Common myeloid progenitor, CD34-positive (primary cell): ENCODE measurements at regions not wholly inside any gene's neighbourhood (a gene's known extent, or its start where the extent isn't known, plus 50 kb on each side); places are given as distances from the start of the nearest gene placed in this dataset.

Experiments
- CTCF ChIA-PET: fragments of 350-600 bp; sonication (Branson Sonifier 250); formaldehyde crosslinking; loops from one replicate; lab custom pipeline; 2021; ENCODE audit warnings: antibody characterized with exemption; lab: Charles Lee
- POLR2A ChIA-PET: fragments of 350-600 bp; sonication (Branson Sonifier 250); formaldehyde crosslinking; loops from one replicate; lab custom pipeline; 2021; ENCODE audit warnings: antibody characterized with exemption; lab: Charles Lee
- DNase-seq, 3 donors: peaks; one replicate each; pipeline versions ENCODE4 v3.0.0 to v3.0.0-alpha.2; 2013
- H3K27ac ChIP-seq, 2 experiments: 1 replicate in 1 of 2; 2 replicates in 1 of 2; pipeline ENCODE4 v1.7.0; 2013; ENCODE audit warnings: inconsistent platforms in 2 of 2, low read length in 2 of 2, mild to moderate bottlenecking in 2 of 2, low read depth in 1 of 2, moderate library complexity in 1 of 2; ENCODE audit not compliant: severe bottlenecking in 2 of 2, insufficient read depth in 1 of 2, poor library complexity in 1 of 2
- H3K27me3 ChIP-seq, 5 experiments: replicated peaks in 2 of 5; 1 replicate in 3 of 5; 2 replicates in 2 of 5; pipeline versions ENCODE4 v1.6.1 to v1.7.0; 2013; ENCODE audit warnings: low read length in 4 of 5, mild to moderate bottlenecking in 2 of 5, moderate library complexity in 2 of 5, inconsistent platforms in 1 of 5; ENCODE audit not compliant: insufficient read depth in 5 of 5, control insufficient read depth in 4 of 5
- H3K36me3 ChIP-seq, 4 experiments: 1 replicate in 2 of 4; 2 replicates in 2 of 4; pipeline versions ENCODE4 v1.6.1 to v1.7.0; 2013; ENCODE audit warnings: low read length in 3 of 4, control low read depth in 1 of 4, mild to moderate bottlenecking in 1 of 4; ENCODE audit not compliant: control insufficient read depth in 4 of 4, insufficient read depth in 4 of 4
- H3K4me1 ChIP-seq, 4 experiments: 1 replicate in 3 of 4; 2 replicates in 1 of 4; pipeline versions ENCODE4 v1.6.1 to v1.7.1; 2013; ENCODE audit warnings: low read length in 3 of 4, mild to moderate bottlenecking in 3 of 4, control low read depth in 1 of 4, inconsistent platforms in 1 of 4, moderate library complexity in 1 of 4; ENCODE audit not compliant: control insufficient read depth in 4 of 4, insufficient read depth in 4 of 4; ENCODE audit errors: control extremely low read depth in 1 of 4
- H3K4me3 ChIP-seq, 7 experiments: 1 replicate in 4 of 7; 2 replicates in 3 of 7; pipeline versions ENCODE4 v1.5.1 to v1.7.0; 2013; ENCODE audit warnings: mild to moderate bottlenecking in 7 of 7, low read length in 6 of 7, moderate library complexity in 6 of 7, inconsistent platforms in 2 of 7, low read depth in 2 of 7, control low read depth in 1 of 7; ENCODE audit not compliant: insufficient read depth in 4 of 7, control insufficient read depth in 1 of 7; ENCODE audit errors: extremely low read depth in 1 of 7
- H3K9me3 ChIP-seq, 5 experiments: 1 replicate in 4 of 5; 2 replicates in 1 of 5; pipeline versions ENCODE4 v1.6.1 to v1.7.1; 2013; ENCODE audit warnings: low read length in 4 of 5, mild to moderate bottlenecking in 2 of 5, inconsistent platforms in 1 of 5, low read depth in 1 of 5, moderate library complexity in 1 of 5; ENCODE audit not compliant: control insufficient read depth in 4 of 5, insufficient read depth in 2 of 5; ENCODE audit errors: control extremely low read depth in 1 of 5
- whole genome bisulfite sequencing: methylation state at CpG from one replicate; pipeline ENCODE4 v1.1.5; 2013; ENCODE audit not compliant: insufficient coverage; 5-methylcytosine and 5-hydroxymethylcytosine counted together

- no peaks in the 10 kb centered on the region for H3K36me3 ChIP-seq
- CTCF ChIA-PET: no interaction called here
- H3K27ac ChIP-seq: no peak overlapping the region
- H3K4me1 ChIP-seq: no peaks in the 10 kb centered on the region
- WGBS: 46% methylated on average over 5 of the region's 7 CpGs
- DNase-seq: no peak
- peaks cover 0 to 50% (median 6%) of the 10 kb centered on the region in 5 experiments for H3K27me3 ChIP-seq
- no peak overlapping the region for H3K4me3 ChIP-seq
- H3K9me3 ChIP-seq: no peaks in the 10 kb centered on the region
- POLR2A ChIA-PET: no interaction called here
Observed at GRCh38 chr14:94962166-94962575, 192.3 kb upstream of the GSC start.

- 53% methylated on average over 17 of the region's 19 CpGs for WGBS
- H3K27me3 ChIP-seq: peaks cover 0 to 50% (median 6%) of the 10 kb centered on the region in 5 experiments
- ChIA-PET POLR2A (no interaction called here), CTCF (no interaction called here)
- no peak overlapping the region for H3K4me3 ChIP-seq
- DNase-seq: no peak
- no peaks in the 10 kb centered on the region for H3K9me3 ChIP-seq
- H3K36me3 ChIP-seq: no peaks in the 10 kb centered on the region
- no peaks in the 10 kb centered on the region for H3K4me1 ChIP-seq
- no peak overlapping the region for H3K27ac ChIP-seq
Observed at GRCh38 chr14:94961386-94962165, 191.7 kb upstream of the GSC start.

- POLR2A ChIA-PET: no interaction called here
- CTCF ChIA-PET: no interaction called here
- H3K27me3 ChIP-seq: peaks cover 0 to 54% (median 6%) of the 10 kb centered on the region in 5 experiments
- H3K4me3 ChIP-seq: no peak overlapping the region
- no peaks in the 10 kb centered on the region for H3K4me1 ChIP-seq
- no peaks in the 10 kb centered on the region for H3K9me3 ChIP-seq
- H3K36me3 ChIP-seq: no peaks in the 10 kb centered on the region
- WGBS: 97% methylated on average over 9 of the region's 9 CpGs
- DNase-seq: no peak
- H3K27ac ChIP-seq: no peak overlapping the region
Observed at GRCh38 chr14:94960285-94961001, 190.5 kb upstream of the GSC start.

GRCh38 chr14:94953541-94954260 is 183.8 kb upstream of the GSC start:
- WGBS: 85% methylated on average over 8 of the region's 12 CpGs
- CTCF ChIA-PET: no interaction called here
- no peaks in the 10 kb centered on the region for H3K9me3 ChIP-seq
- H3K4me3 ChIP-seq: no peak overlapping the region
- no peak for DNase-seq
- H3K4me1 ChIP-seq: no peaks in the 10 kb centered on the region
- H3K36me3 ChIP-seq: no peaks in the 10 kb centered on the region
- POLR2A ChIA-PET: no interaction called here
- H3K27ac ChIP-seq: no peak overlapping the region
- H3K27me3 ChIP-seq: peaks cover 0 to 35% (median 3%) of the 10 kb centered on the region in 5 experiments

- CTCF ChIA-PET: no interaction called here
- Histone ChIP-seq H3K36me3 (no peaks in the 10 kb centered on the region), H3K4me3 (no peak overlapping the region), H3K27ac (no peak overlapping the region), H3K4me1 (no peaks in the 10 kb centered on the region), H3K9me3 (peaks cover 0 to 4% (median 0%) of the 10 kb centered on the region in 5 experiments), H3K27me3 (peaks cover 0 to 31% (median 3%) of the 10 kb centered on the region in 5 experiments)
- DNase-seq: no peak
- WGBS: 85% methylated on average over 6 of the region's 7 CpGs
- POLR2A ChIA-PET: no interaction called here
Observed at GRCh38 chr14:94952097-94952496, 182.2 kb upstream of the GSC start.

GRCh38 chr14:94946244-94946643 is 176.3 kb upstream of the GSC start:
- Histone ChIP-seq H3K9me3 (peaks cover 0 to 4% (median 0%) of the 10 kb centered on the region in 5 experiments), H3K27ac (no peak overlapping the region), H3K36me3 (no peaks in the 10 kb centered on the region), H3K27me3 (peaks cover 0 to 19% (median 3%) of the 10 kb centered on the region in 5 experiments), H3K4me1 (no peaks in the 10 kb centered on the region), H3K4me3 (no peak overlapping the region)
- ChIA-PET CTCF (no interaction called here), POLR2A (no interaction called here)
- DNase-seq: no peak
- 95% methylated on average over 3 of the region's 3 CpGs for WGBS
